ENCODE measurements at regions not wholly inside any gene's neighbourhood (a gene's known extent, or its start where the extent isn't known, plus 50 kb on each side); places are given as distances from the start of the nearest gene placed in this dataset.

GRCh38 chr12:126570566-126570965 lies 1505.3 kb downstream of the AACS start:
- no peak overlapping the region for H2AFZ ChIP-seq (ENCODE audit: low read length)
- no peaks in the 10 kb centered on the region for H3K36me3 ChIP-seq (ENCODE audit: insufficient read depth, low read length)
- no peak for TF ChIP-seq CTCF (IDR thresholded peaks at IDR 0.05; ENCODE audit: extremely low read depth, low read depth, low read length)
- H3K9me3 ChIP-seq (ENCODE audit: low read depth, low read length), result no peaks in the 10 kb centered on the region
- H3K4me1 ChIP-seq (ENCODE audit: insufficient read depth, low read length), result no peaks in the 10 kb centered on the region
- DNase-seq (ENCODE audit: insufficient read length, low spot score, missing footprints), result no peak
- no peaks in the 10 kb centered on the region for H4K20me1 ChIP-seq (ENCODE audit: insufficient read depth, low read length)
- H3K27ac ChIP-seq (ENCODE audit: low read depth, low read length), result no peak overlapping the region
- H3K79me2 ChIP-seq (ENCODE audit: insufficient read depth, low read length), result no peaks in the 10 kb centered on the region
- no peak overlapping the region for H3K4me3 ChIP-seq (ENCODE audit: insufficient read depth, low read length)
- no peak overlapping the region for H3K4me2 ChIP-seq (ENCODE audit: insufficient read depth, low read length)
- no peaks in the 10 kb centered on the region for H3K27me3 ChIP-seq (ENCODE audit: insufficient read depth, low read length)

- no peak overlapping the region for H3K4me3 ChIP-seq (ENCODE audit: insufficient read depth, low read length)
- no peak overlapping the region for H3K4me2 ChIP-seq (ENCODE audit: insufficient read depth, low read length)
- no peak overlapping the region for H2AFZ ChIP-seq (ENCODE audit: low read length)
- no peak for TF ChIP-seq CTCF (IDR thresholded peaks at IDR 0.05; ENCODE audit: extremely low read depth, low read depth, low read length)
- no peaks in the 10 kb centered on the region for H3K36me3 ChIP-seq (ENCODE audit: insufficient read depth, low read length)
- H3K27ac ChIP-seq (ENCODE audit: low read depth, low read length), result no peak overlapping the region
- H4K20me1 ChIP-seq (ENCODE audit: insufficient read depth, low read length), result no peaks in the 10 kb centered on the region
- H3K79me2 ChIP-seq (ENCODE audit: insufficient read depth, low read length), result no peaks in the 10 kb centered on the region
- no peaks in the 10 kb centered on the region for H3K4me1 ChIP-seq (ENCODE audit: insufficient read depth, low read length)
- no peaks in the 10 kb centered on the region for H3K27me3 ChIP-seq (ENCODE audit: insufficient read depth, low read length)
- DNase-seq (ENCODE audit: insufficient read length, low spot score, missing footprints), result no peak
- H3K9me3 ChIP-seq (ENCODE audit: low read depth, low read length), result no peaks in the 10 kb centered on the region
These were observed 1506.9 kb downstream of the AACS start for GRCh38 chr12:126572170-126572569.

GRCh38 chr12:126581655-126582054 lies 1516.4 kb downstream of the AACS start:
- Histone ChIP-seq H2AFZ (ENCODE audit: low read length) (no peak overlapping the region), H3K79me2 (ENCODE audit: insufficient read depth, low read length) (no peaks in the 10 kb centered on the region), H3K27me3 (ENCODE audit: insufficient read depth, low read length) (no peaks in the 10 kb centered on the region), H3K36me3 (ENCODE audit: insufficient read depth, low read length) (no peaks in the 10 kb centered on the region), H3K4me3 (ENCODE audit: insufficient read depth, low read length) (no peak overlapping the region), H3K9me3 (ENCODE audit: low read depth, low read length) (no peaks in the 10 kb centered on the region), H3K27ac (ENCODE audit: low read depth, low read length) (no peak overlapping the region), H3K4me1 (ENCODE audit: insufficient read depth, low read length) (no peaks in the 10 kb centered on the region), H3K4me2 (ENCODE audit: insufficient read depth, low read length) (no peak overlapping the region), H4K20me1 (ENCODE audit: insufficient read depth, low read length) (no peaks in the 10 kb centered on the region)
- TF ChIP-seq CTCF (IDR thresholded peaks at IDR 0.05; ENCODE audit: extremely low read depth, low read depth, low read length), result no peak
- no peak for DNase-seq (ENCODE audit: insufficient read length, low spot score, missing footprints)

- no peak for DNase-seq (ENCODE audit: insufficient read length, low spot score, missing footprints)
- H3K36me3 ChIP-seq (ENCODE audit: insufficient read depth, low read length), result no peaks in the 10 kb centered on the region
- H3K27me3 ChIP-seq (ENCODE audit: insufficient read depth, low read length), result no peaks in the 10 kb centered on the region
- H3K4me1 ChIP-seq (ENCODE audit: insufficient read depth, low read length), result no peaks in the 10 kb centered on the region
- TF ChIP-seq CTCF (IDR thresholded peaks at IDR 0.05; ENCODE audit: extremely low read depth, low read depth, low read length), result no peak
- H2AFZ ChIP-seq (ENCODE audit: low read length), result no peak overlapping the region
- no peak overlapping the region for H3K27ac ChIP-seq (ENCODE audit: low read depth, low read length)
- H3K4me3 ChIP-seq (ENCODE audit: insufficient read depth, low read length), result no peak overlapping the region
- no peak overlapping the region for H3K4me2 ChIP-seq (ENCODE audit: insufficient read depth, low read length)
- H4K20me1 ChIP-seq (ENCODE audit: insufficient read depth, low read length), result no peaks in the 10 kb centered on the region
- H3K79me2 ChIP-seq (ENCODE audit: insufficient read depth, low read length), result no peaks in the 10 kb centered on the region
- H3K9me3 ChIP-seq (ENCODE audit: low read depth, low read length), result no peaks in the 10 kb centered on the region
These were observed 1517.0 kb downstream of the AACS start for GRCh38 chr12:126582231-126582630.
